Right renal cortex interstitium (tissue), 3 donors: ENCODE measurements at regions not wholly inside any gene's neighbourhood (a gene's known extent, or its start where the extent isn't known, plus 50 kb on each side); places are given as distances from the start of the nearest gene placed in this dataset.

Experiments used
- DNase-seq, 3 donors: peaks; one replicate each; pipeline ENCODE4 v3.0.0-alpha.2; 2013; ENCODE audit warnings: low read depth in 3 of 3, low spot score in 2 of 3

GRCh38 chr9:3732077-3733038, 206.6 kb upstream of the RFX3 start:
- peak; percentile 73 to 83 (median 78) for DNase-seq

- no peak for DNase-seq
Observed at GRCh38 chr9:3730511-3730922, 204.7 kb upstream of the RFX3 start.

GRCh38 chr9:3721096-3721495, 195.3 kb upstream of the RFX3 start:
- DNase-seq, result no peak

- DNase-seq, result no peak
Observed at GRCh38 chr9:3719286-3719685, 193.5 kb upstream of the RFX3 start.

- DNase-seq, result no peak
Observed at GRCh38 chr9:3716415-3716814, 190.6 kb upstream of the RFX3 start.

- DNase-seq, result peak in 2 of 3 donors; percentile 45 to 49
Observed at GRCh38 chr9:3708751-3709150, 182.9 kb upstream of the RFX3 start.

GRCh38 chr9:3704890-3705289, 179.1 kb upstream of the RFX3 start:
- DNase-seq, result no peak

GRCh38 chr9:3700772-3701171, 175.0 kb upstream of the RFX3 start:
- DNase-seq, result no peak

- no peak for DNase-seq
Observed at GRCh38 chr9:3699883-3700282, 174.1 kb upstream of the RFX3 start.

- no peak for DNase-seq
Observed at GRCh38 chr9:3698531-3698930, 172.7 kb upstream of the RFX3 start.

GRCh38 chr9:3698076-3698475, 172.3 kb upstream of the RFX3 start:
- DNase-seq, result no peak

- no peak for DNase-seq
Observed at GRCh38 chr9:3696368-3696767, 170.6 kb upstream of the RFX3 start.

GRCh38 chr9:3692606-3693005, 166.8 kb upstream of the RFX3 start:
- no peak for DNase-seq

- no peak for DNase-seq
Observed at GRCh38 chr9:3689555-3689954, 163.8 kb upstream of the RFX3 start.

- no peak for DNase-seq
Observed at GRCh38 chr9:3687145-3687544, 161.3 kb upstream of the RFX3 start.

GRCh38 chr9:3682186-3682585, 156.4 kb upstream of the RFX3 start:
- no peak for DNase-seq

- no peak for DNase-seq
Observed at GRCh38 chr9:3677541-3677940, 151.7 kb upstream of the RFX3 start.

- no peak for DNase-seq
Observed at GRCh38 chr9:3676766-3677165, 151.0 kb upstream of the RFX3 start.

GRCh38 chr9:3675946-3676345, 150.1 kb upstream of the RFX3 start:
- DNase-seq, result no peak

- DNase-seq, result no peak
Observed at GRCh38 chr9:3674561-3674960, 148.8 kb upstream of the RFX3 start.

- no peak for DNase-seq
Observed at GRCh38 chr9:3672399-3672798, 146.6 kb upstream of the RFX3 start.

GRCh38 chr9:3664044-3664443, 138.2 kb upstream of the RFX3 start:
- DNase-seq, result no peak

- DNase-seq, result no peak
Observed at GRCh38 chr9:3662671-3663070, 136.9 kb upstream of the RFX3 start.
